Ascending aorta (tissue), 2 donors: ENCODE measurements at regions not wholly inside any gene's neighbourhood (a gene's known extent, or its start where the extent isn't known, plus 50 kb on each side); places are given as distances from the start of the nearest gene placed in this dataset.

ENCODE experiments used
- DNase-seq, 2 donors: peaks; one replicate each; pipeline ENCODE4 v3.0.0-alpha.2; 2019; ENCODE audit warnings: low spot score in 2 of 2
- H3K27ac ChIP-seq, 2 donors: fragments of 200-600 bp; sonication (generic); one replicate each; pipeline ENCODE4 v1.5.1; 2016 to 2017; ENCODE audit warnings: mild to moderate bottlenecking in 1 of 2
- H3K27me3 ChIP-seq: fragments of 200-600 bp; sonication (generic); one replicate; pipeline ENCODE4 v1.5.1; 2017
- H3K36me3 ChIP-seq, 2 donors: fragments of 200-600 bp; sonication (generic); one replicate each; pipeline ENCODE4 v1.5.1; 2016
- H3K4me1 ChIP-seq, 2 donors: fragments of 200-600 bp; sonication (generic); one replicate each; pipeline ENCODE4 v1.5.1; 2016 to 2017; ENCODE audit warnings: mild to moderate bottlenecking in 1 of 2
- H3K4me3 ChIP-seq, 2 donors: fragments of 200-600 bp; sonication (generic); one replicate each; pipeline ENCODE4 v1.5.1; 2016 to 2017; ENCODE audit warnings: mild to moderate bottlenecking in 1 of 2
- H3K9me3 ChIP-seq, 2 donors: fragments of 200-600 bp; sonication (generic); one replicate each; pipeline ENCODE4 v1.5.1; 2016
- intact Hi-C: fragments of 100-400 bp; cut with DNase I; formaldehyde crosslinking; loops from one replicate; pipeline ENCODE4 v1.15.1; 2023
- TF ChIP-seq, protein P1 (sequence below), 3 experiments: fragments of 200-600 bp in 2 of 3; fragments of 450-650 bp in 1 of 3; sonication (generic) in 2 of 3; IDR thresholded peaks; one replicate each; pipeline ENCODE4 v1.5.1; 2016 to 2019; ENCODE audit warnings: antibody characterized with exemption in 3 of 3, mild to moderate bottlenecking in 1 of 3, moderate library complexity in 1 of 3

DNA sequence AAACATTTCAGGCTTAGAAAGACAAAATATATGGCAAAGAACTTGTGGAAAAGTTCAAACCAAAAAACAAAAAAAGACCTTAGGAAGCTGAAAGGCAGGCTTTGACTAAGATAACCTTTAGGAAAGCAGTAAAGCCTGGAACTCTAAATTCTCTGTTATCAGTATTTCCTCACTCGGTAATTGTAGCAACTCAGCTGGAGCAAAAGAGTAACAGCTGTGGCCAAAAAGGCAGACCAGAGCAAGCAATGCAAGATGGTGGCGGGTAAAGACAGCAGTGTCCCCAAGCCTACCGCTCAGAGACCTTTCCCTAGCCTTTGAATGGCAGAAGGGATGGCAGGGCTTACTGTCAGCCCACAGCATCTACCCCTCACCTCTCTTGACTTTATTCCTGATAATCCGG, 63.1 kb upstream of the KLHL13 start:
- DNase-seq = no peak
- Histone ChIP-seq H3K4me1 (no peaks in the 10 kb centered on the region), H3K4me3 (no peak overlapping the region), H3K27ac (no peak overlapping the region), H3K36me3 (no peaks in the 10 kb centered on the region), H3K9me3 (no peaks in the 10 kb centered on the region), H3K27me3 (no peaks in the 10 kb centered on the region)
- TF ChIP-seq, protein P1, sequence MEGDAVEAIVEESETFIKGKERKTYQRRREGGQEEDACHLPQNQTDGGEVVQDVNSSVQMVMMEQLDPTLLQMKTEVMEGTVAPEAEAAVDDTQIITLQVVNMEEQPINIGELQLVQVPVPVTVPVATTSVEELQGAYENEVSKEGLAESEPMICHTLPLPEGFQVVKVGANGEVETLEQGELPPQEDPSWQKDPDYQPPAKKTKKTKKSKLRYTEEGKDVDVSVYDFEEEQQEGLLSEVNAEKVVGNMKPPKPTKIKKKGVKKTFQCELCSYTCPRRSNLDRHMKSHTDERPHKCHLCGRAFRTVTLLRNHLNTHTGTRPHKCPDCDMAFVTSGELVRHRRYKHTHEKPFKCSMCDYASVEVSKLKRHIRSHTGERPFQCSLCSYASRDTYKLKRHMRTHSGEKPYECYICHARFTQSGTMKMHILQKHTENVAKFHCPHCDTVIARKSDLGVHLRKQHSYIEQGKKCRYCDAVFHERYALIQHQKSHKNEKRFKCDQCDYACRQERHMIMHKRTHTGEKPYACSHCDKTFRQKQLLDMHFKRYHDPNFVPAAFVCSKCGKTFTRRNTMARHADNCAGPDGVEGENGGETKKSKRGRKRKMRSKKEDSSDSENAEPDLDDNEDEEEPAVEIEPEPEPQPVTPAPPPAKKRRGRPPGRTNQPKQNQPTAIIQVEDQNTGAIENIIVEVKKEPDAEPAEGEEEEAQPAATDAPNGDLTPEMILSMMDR (IDR thresholded peaks at IDR 0.05) = no peak
- intact Hi-C loops = no loop called here

DNA sequence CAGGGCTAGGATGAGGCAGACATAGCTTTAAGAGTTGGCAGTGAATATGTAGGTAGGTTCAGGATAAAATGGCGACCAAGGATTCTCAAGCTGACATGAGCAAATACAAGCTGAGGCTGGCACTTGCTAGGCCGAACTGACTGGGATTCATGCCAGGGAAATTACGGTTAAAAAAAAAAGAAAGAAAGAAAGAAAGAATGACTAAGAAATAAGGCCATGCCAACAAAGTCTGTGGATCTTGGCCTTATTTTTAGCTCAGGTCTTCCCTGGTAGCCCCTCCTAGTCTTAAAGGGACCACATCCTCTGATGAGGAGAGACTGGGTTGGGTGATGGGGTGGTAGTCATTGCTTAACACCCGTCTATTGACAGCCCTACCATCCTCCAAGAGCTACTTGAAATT, 64.4 kb upstream of the KLHL13 start:
- intact Hi-C loops = no loop called here
- H3K4me3 ChIP-seq = no peak overlapping the region
- TF ChIP-seq, protein P1 (IDR thresholded peaks at IDR 0.05) = no peak
- no peak overlapping the region for H3K27ac ChIP-seq
- H3K27me3 ChIP-seq = no peaks in the 10 kb centered on the region
- H3K36me3 ChIP-seq = no peaks in the 10 kb centered on the region
- no peaks in the 10 kb centered on the region for H3K4me1 ChIP-seq
- H3K9me3 ChIP-seq = no peaks in the 10 kb centered on the region
- DNase-seq = no peak

DNA sequence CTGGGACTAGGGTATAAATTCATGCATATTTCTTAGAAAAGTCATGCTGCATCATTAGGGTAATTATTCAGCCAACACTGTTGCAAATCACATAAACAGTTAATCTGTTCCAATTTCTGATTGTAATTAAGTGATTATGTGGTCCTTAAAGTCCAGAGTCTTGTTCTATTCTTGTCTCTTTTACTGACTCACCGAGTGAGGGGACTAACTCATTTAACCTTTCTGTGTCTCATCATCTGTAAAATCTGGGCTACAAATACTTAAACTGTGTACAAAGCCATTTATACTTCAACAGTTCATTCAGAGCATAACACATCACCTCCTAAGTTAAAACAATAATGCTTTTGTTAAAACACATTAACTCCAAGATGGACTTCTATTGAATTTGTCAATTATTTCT, 65.4 kb upstream of the KLHL13 start:
- TF ChIP-seq, protein P1 (IDR thresholded peaks at IDR 0.05) = no peak
- H3K9me3 ChIP-seq = no peaks in the 10 kb centered on the region
- intact Hi-C loops = no loop called here
- no peak overlapping the region for H3K4me3 ChIP-seq
- no peaks in the 10 kb centered on the region for H3K36me3 ChIP-seq
- H3K4me1 ChIP-seq = no peaks in the 10 kb centered on the region
- no peak for DNase-seq
- H3K27ac ChIP-seq = no peak overlapping the region
- no peaks in the 10 kb centered on the region for H3K27me3 ChIP-seq

- Histone ChIP-seq H3K27me3 (no peaks in the 10 kb centered on the region), H3K9me3 (no peaks in the 10 kb centered on the region), H3K4me1 (no peaks in the 10 kb centered on the region), H3K36me3 (no peaks in the 10 kb centered on the region), H3K27ac (no peak overlapping the region), H3K4me3 (no peak overlapping the region)
- intact Hi-C loops = no loop called here
- no peak for DNase-seq
- TF ChIP-seq, protein P1 (IDR thresholded peaks at IDR 0.05) = no peak
Measured at GRCh38 chrX:118182681-118183080, 66.1 kb upstream of the KLHL13 start.

GRCh38 chrX:118183606-118184005, 67.0 kb upstream of the KLHL13 start:
- DNase-seq = no peak
- Histone ChIP-seq H3K36me3 (no peaks in the 10 kb centered on the region), H3K27me3 (no peaks in the 10 kb centered on the region), H3K9me3 (no peaks in the 10 kb centered on the region), H3K27ac (no peak overlapping the region), H3K4me1 (no peaks in the 10 kb centered on the region), H3K4me3 (no peak overlapping the region)
- intact Hi-C loops = no loop called here
- TF ChIP-seq, protein P1 (IDR thresholded peaks at IDR 0.05) = no peak

DNA sequence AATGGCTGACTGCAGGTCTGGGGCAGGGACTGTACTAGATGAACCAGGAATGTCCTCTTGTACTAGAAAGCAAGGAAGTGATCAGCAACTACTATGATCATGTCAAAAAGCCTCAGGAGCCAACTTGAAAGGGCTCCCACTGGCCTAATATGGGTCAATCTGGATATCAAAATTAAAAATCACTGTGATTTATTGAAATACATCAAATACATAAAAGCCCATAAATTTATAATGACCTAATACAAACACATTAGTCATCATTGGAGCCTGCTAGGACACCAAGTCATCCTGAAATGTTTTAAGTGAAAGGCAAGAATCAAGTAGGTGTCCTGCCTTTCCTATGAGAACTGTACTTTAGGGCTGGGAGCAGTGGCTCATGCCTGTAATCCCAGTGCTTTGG, 70.5 kb upstream of the KLHL13 start:
- Histone ChIP-seq H3K27me3 (no peaks in the 10 kb centered on the region), H3K4me3 (no peak overlapping the region), H3K9me3 (no peaks in the 10 kb centered on the region), H3K36me3 (no peaks in the 10 kb centered on the region), H3K4me1 (no peaks in the 10 kb centered on the region), H3K27ac (no peak overlapping the region)
- intact Hi-C loops = no loop called here
- DNase-seq = no peak
- TF ChIP-seq, protein P1 (IDR thresholded peaks at IDR 0.05) = no peak
